ENCODE measurements at regions not wholly inside any gene's neighbourhood (a gene's known extent, or its start where the extent isn't known, plus 50 kb on each side); places are given as distances from the start of the nearest gene placed in this dataset.

DNA sequence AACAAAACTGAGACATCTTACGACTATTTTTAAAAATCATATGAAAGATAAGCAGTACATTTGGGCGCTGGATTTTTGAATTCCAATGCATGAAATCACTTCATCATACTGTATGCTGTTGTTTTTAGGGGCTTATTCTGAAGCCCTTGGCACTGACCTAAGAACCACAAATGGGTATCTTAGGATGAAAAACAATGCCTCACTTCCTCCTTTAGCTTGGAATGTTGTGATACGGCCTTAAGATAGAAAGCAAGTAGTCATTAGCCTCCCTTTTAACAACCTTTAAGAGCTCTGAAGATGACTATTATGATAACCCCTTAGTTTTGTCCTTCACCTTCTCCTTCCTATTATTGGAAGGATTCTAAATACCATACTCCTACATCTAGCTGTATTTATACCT, 289.8 kb downstream of the ARPP21 start:
- Mint-ChIP-seq H3K4me3 (no peak overlapping the region), H3K4me1 (ENCODE audit: unreplicated experiment) (peaks cover 11% of the 10 kb centered on the region), H3K36me3 (no peaks in the 10 kb centered on the region), H3K9me3 (no peaks in the 10 kb centered on the region), H3K27ac (no peak overlapping the region), H3K27me3 (no peaks in the 10 kb centered on the region)
- TF ChIP-seq, protein P1, sequence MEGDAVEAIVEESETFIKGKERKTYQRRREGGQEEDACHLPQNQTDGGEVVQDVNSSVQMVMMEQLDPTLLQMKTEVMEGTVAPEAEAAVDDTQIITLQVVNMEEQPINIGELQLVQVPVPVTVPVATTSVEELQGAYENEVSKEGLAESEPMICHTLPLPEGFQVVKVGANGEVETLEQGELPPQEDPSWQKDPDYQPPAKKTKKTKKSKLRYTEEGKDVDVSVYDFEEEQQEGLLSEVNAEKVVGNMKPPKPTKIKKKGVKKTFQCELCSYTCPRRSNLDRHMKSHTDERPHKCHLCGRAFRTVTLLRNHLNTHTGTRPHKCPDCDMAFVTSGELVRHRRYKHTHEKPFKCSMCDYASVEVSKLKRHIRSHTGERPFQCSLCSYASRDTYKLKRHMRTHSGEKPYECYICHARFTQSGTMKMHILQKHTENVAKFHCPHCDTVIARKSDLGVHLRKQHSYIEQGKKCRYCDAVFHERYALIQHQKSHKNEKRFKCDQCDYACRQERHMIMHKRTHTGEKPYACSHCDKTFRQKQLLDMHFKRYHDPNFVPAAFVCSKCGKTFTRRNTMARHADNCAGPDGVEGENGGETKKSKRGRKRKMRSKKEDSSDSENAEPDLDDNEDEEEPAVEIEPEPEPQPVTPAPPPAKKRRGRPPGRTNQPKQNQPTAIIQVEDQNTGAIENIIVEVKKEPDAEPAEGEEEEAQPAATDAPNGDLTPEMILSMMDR (conservative IDR thresholded peaks at IDR 0.05), result no peak
- no peak for DNase-seq (ENCODE audit: extremely low spot score, unreplicated experiment)

DNA sequence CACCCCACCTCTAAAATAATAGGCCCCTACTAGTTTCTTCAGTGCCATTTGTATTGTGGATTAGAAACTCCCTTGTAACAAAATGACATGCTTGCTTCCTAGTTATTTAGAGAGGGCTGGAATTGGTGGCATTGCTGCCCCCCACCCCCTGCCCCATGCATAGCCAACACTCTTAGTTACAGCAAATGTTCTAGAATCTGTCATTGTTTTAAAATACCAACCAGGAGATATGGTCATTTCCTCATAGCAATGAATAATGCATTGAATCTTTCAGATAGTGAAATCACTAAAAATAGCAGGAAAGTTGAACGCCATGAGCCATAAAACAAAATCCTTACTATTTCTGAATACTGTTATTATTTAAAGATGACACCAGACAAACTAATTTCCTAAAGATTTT, 292.5 kb downstream of the ARPP21 start:
- Mint-ChIP-seq H3K4me3 (no peak overlapping the region), H3K9me3 (no peaks in the 10 kb centered on the region), H3K4me1 (ENCODE audit: unreplicated experiment) (peaks cover 9% of the 10 kb centered on the region), H3K27me3 (no peaks in the 10 kb centered on the region), H3K36me3 (no peaks in the 10 kb centered on the region), H3K27ac (no peak overlapping the region)
- DNase-seq (ENCODE audit: extremely low spot score, unreplicated experiment), result no peak
- TF ChIP-seq, protein P1 (conservative IDR thresholded peaks at IDR 0.05), result no peak

DNA sequence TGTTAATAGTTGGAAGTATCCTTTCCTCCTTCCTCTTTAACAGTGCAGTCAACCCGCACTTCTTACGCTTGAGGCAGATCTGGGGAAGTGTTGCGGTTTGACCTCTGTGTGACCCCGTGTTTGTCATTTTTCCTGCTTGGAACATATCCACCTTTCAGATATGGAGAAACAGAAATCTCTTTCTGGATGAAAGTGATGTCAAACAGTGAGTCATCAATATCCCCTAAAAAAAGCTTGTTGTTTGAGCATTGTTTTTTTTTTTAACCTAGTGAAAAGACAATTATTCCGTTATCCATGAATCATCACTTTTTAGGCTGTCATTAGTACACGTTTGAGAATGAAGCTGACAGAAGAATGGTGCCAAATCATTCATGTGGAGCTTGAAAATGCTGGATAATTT, 293.7 kb downstream of the ARPP21 start:
- DNase-seq (ENCODE audit: extremely low spot score, unreplicated experiment), result no peak
- Mint-ChIP-seq H3K27me3 (no peaks in the 10 kb centered on the region), H3K4me3 (no peak overlapping the region)

DNA sequence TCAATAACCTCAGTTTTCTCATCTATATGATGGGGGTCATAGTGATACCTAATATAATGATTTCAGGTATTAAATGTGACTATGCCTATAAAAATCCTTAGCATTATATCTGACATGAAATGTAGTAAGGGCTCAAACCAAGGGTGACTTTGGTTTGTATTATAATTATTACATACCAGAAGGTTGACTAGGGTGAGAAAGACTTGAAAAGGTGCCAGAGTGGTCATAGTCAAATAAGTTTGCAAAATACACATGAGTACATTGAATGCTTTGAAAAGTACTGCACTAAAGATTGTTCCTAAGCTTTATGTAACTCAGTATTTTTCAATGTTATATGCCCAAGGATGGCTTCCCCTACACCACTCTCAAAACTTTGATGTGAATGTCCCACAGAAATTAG, 297.2 kb downstream of the ARPP21 start:
- no peak for DNase-seq (ENCODE audit: extremely low spot score, unreplicated experiment)
- TF ChIP-seq, protein P1 (conservative IDR thresholded peaks at IDR 0.05), result no peak
- no peaks in the 10 kb centered on the region for H3K36me3 Mint-ChIP-seq

More for the DNA sequence above, 293.7 kb downstream of the ARPP21 start:
- Mint-ChIP-seq H3K4me1 (ENCODE audit: unreplicated experiment) (peaks cover 9% of the 10 kb centered on the region), H3K27ac (no peak overlapping the region), H3K9me3 (no peaks in the 10 kb centered on the region), H3K36me3 (no peaks in the 10 kb centered on the region)
- TF ChIP-seq, protein P1 (conservative IDR thresholded peaks at IDR 0.05), result no peak

DNA sequence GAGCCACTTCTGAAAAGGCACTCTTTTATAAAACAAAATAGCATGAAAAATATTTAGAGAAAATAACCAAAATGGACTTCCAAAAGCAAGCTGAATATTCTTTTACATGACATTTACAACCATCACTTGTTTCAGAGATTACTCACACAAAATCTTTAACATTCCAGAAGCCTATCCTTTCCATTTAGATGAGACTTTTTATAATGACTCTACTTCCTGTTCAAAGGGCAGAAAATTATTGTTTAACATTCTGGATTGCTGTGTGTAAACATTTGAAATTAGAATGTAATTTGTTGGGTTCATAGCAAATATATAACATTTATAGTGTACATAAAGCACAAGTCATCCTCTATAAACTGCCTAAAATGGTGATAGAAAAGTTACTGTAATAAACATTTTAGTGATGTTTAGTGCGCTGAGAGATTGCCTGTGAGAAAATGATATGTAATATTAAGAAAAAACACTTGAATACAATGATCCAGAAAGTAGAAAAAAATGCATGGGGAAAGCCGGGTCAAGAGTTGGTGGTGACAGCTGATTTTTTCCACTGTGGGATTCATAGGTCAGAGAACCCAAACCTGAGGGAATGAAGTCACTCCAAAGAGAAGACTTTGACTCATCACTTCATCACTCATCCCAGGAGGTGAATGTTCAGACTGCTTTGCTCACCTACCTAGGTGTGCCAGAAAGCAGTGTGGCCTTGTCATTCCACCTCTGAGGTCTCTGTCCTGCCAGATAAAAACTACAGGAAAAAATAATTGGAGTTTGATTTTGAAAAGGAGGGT, 305.8 kb downstream of the ARPP21 start:
- no peak for DNase-seq (ENCODE audit: extremely low spot score, unreplicated experiment)
- Mint-ChIP-seq H3K27ac (no peak overlapping the region), H3K36me3 (no peaks in the 10 kb centered on the region), H3K9me3 (no peaks in the 10 kb centered on the region), H3K27me3 (no peaks in the 10 kb centered on the region), H3K4me1 (ENCODE audit: unreplicated experiment) (no peaks in the 10 kb centered on the region), H3K4me3 (no peak overlapping the region)
- TF ChIP-seq, protein P1 (conservative IDR thresholded peaks at IDR 0.05), result no peak

More for the DNA sequence above, 297.2 kb downstream of the ARPP21 start:
- peaks cover 9% of the 10 kb centered on the region for H3K4me1 Mint-ChIP-seq (ENCODE audit: unreplicated experiment)
- no peaks in the 10 kb centered on the region for H3K9me3 Mint-ChIP-seq
- H3K4me3 Mint-ChIP-seq, result no peak overlapping the region
- no peak overlapping the region for H3K27ac Mint-ChIP-seq
- H3K27me3 Mint-ChIP-seq, result no peaks in the 10 kb centered on the region
